GM19468 (cell line): ENCODE measurements at regions not wholly inside any gene's neighbourhood (a gene's known extent, or its start where the extent isn't known, plus 50 kb on each side); places are given as distances from the start of the nearest gene placed in this dataset.
"Not testable (repeated sequence)": the region's sequence is repeated elsewhere in the genome, so short reads cannot be mapped to it uniquely, and the experiment has no call there.

Source experiments
- ATAC-seq: cut with Tn5 transposase; IDR thresholded peaks from one replicate; pipeline ENCODE4 v1.9.1; 2021; ENCODE audit warnings: mild to moderate bottlenecking, moderate library complexity, moderate number of reproducible peaks; ENCODE audit not compliant: unreplicated experiment; ENCODE audit errors: extremely low read depth

DNA sequence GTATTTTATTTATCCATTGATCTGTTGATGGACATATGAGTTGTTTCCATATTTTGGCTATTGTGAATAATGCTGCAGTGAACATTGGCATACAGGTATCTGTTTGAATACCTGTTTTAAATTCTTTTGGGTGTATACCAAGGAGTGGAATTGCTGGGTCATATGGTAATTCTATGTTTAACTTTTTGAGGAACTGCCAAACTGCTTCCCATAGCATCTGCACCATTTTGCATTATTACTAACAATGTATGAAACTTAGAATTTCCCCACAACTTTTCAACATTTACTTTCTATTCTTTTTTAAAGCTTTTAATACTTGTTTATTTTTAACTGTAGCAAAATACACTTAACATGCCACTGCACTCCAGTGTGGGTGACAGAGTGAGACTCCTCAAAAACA is 57.0 kb upstream of the MSN start:
- no peak for ATAC-seq

GRCh38 chrX:65610040-65610439 is 57.4 kb upstream of the MSN start:
- ATAC-seq, result no peak

GRCh38 chrX:65609237-65609636 is 58.2 kb upstream of the MSN start:
- no peak for ATAC-seq

DNA sequence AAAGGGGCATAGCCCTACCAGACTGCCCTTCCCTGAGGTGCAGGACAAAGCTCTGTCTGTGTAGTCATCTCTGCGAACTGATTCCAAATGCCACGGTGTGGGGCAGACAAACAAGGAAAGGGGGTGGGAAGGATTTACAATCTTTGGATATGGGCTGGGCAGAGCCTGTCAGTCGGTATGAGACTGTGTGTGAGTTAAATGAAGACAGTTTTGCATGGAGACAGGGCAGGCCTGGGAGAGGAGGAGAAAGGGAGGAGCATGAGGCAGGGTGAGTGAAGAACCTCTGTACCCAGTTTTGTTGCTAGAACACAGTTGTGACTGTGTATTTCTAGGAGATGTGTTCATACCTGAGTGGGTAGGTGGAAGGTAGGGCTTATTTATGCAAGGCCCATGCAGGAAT is 59.4 kb upstream of the MSN start:
- no peak for ATAC-seq

DNA sequence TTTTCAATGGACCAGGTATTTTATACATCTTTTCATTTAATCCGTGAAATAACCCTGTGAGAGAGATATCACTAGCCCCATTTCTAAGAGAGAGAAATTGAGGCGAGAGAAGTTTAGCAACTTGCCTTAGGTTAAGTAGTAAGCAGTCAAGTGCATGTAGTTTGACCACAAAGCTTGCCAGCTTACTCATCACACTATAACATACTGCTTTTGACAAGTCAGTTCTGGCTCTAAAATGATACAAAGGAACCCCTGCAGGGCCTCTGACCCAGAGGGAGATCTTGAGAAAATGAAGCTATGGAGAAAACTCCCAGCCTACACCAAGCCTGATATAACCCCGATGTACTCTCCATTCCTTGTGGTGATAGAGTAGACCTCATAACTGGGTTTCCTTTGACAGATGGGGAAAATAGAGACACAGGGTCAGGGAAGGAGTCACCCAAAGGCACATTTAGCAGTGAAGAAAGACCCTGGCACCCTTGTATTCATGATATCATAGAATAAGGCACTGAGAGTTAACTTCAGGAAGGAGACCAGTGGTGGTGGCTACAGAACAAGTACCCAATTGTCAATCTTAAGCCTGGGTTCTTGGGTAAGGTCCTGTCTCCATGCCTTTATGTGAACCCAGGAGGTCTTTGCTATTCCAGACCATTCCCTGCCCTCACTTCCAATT is 60.2 kb upstream of the MSN start:
- ATAC-seq, result no peak

- ATAC-seq, result no peak
Measured at GRCh38 chrX:65602221-65602560, 65.3 kb upstream of the MSN start.

DNA sequence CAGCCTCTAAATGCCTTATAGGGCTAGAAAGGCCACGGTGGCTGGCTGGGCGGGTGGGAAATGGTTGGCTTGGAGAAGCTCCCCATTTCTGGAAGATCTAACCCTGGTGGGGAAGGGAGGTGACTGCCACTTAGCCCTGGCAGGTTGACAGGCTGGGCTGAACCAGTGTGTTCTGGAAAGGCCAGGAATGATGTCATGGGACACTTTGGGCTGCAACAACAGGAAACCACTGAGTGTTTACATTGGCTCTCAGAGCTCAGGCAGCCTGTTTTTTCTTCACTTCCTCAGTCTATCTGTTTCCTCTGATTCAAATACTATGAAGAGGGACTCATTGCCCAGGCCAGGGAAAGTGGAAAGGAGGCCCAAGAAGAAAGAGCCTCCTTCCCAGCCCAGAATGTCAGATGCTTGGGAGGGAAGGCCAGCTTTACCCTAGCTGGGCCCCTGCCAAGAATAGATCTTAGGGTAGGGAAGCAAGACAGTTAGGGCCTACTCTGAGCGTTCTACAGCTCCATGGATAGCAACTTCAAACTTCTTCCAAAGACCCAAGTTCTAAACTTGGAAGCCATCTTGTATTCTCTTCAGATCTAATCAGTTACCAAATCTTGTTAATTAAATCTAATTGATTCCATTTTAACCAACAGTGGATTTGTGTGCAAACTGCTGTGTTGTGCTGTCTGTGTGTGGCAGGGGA is 65.8 kb upstream of the MSN start:
- no peak for ATAC-seq

GRCh38 chrX:65601126-65601525 is 66.3 kb upstream of the MSN start:
- ATAC-seq, result no peak

GRCh38 chrX:65600106-65600505 is 65.5 kb upstream of the LAS1L start:
- no peak for ATAC-seq

DNA sequence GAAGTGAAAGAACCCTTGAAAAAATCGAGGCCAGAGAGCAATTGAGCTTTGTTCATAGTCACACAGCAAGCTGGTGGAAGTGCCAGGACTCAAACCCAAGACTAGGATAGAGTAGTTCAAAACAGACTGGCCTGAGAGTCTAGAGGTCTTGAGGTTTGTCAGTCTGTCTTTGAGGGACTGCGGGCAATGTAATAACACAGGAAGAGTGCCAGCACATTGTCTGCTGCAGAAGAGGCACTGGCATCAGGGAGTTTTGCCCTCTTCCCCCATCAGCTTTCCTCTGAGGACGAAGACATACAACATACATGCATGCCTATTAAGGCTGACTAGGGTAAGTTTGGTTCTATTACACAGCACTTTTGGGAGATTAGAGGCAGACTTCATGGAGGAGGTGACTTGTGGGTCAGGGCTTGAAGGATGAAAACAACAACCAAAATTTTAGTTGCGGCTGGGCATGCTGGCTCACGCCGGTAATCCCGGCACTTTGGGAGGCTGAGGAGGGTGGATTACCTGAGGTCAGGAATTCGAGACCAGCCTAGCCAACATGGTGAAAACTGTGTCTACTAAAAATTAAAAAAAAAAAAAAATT is 64.1 kb upstream of the LAS1L start:
- ATAC-seq, result no peak

DNA sequence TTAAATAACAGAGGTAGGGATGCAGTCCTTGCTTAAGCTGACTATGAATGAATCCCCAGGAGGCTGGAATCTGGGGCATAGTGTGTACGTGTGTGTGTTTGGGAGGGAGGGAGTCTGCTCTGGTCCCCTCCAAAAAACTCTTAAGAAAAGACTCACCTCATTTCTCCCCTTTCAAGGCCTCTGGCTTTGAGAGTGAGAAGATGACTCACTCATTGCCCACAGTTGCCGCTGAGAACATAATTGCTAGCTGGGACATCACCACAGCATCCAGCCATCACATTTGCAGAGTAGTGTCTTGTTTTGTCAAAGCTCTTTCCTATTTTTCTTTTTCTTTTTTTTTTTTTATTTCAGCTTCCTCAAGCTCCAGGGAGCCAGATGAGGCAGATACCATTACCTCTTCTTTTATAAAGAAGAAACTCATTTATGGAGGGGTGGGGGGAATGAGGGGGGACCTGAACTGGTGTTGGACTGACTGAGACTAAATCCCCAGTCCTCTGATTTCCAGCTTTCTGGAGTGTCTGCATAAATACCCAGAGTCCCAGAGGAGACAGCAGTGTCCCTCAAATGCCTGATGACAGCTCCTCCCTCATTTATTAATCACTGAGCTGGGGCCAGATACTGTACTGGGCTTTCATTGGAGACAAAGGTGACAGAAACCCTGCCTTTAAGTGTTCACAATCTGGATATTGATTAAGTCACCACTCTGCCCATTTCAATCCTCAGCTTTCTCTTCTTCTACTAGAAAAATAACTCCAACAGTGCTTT is 61.9 kb upstream of the LAS1L start:
- no peak for ATAC-seq

DNA sequence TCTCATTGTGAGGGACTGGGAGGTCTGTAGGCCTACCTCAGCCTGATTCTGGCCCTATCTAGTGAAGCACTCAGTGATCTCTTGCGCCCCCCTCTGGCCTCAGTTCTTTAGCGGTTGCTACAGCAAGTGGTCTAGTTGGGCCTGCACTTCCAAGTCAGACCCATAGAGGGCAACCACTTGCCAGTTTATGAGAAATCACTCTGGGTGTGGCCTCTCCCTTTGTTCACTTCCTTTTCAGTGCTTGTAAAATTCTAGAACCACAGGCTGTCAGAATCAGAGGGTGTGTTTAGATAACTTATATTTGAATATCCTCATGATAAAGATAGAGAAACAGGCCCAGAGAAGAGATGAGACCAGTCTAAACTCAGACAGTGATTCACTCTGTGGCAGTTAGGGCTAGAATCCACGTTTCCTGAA is 60.9 kb upstream of the LAS1L start:
- ATAC-seq, result peak; percentile 70

DNA sequence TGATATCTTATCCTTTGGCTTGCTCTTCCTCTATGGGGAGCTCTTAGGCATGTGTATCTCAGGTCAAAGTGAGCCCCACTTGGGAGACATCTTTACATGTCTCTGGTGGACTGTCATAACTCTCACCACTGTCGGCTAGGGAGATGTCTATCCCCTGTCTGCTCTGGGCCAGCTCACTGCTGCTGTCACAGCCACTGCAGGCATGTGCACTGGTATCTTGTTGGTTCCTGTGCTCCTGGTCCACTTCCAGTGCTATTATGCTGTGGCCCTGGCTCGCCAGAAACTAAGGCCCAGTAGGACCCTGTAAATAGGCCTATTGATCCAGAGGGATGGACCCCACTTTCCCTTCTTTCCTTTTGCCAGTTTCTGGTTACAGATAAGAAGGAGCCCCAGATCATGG is 56.6 kb upstream of the LAS1L start:
- no peak for ATAC-seq

DNA sequence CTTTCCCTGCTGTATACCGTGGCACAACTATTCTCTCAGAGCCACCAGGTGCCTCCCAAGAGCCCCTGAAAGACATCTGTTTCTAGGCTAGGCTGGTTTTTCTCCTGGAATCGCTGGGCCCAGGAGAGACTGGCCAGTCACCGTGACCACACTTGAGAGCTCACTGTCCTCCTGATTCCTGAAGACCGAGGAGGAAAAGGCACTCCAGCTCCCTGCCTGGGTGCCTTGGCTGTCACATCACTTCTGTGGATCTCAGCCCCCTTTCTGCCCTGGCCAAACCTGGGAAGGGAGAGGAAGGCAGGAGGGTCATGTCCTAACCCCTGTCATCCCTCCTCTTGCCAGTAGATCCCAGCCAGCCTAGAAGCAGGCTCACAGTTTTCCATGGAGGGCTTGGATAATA is 54.7 kb upstream of the LAS1L start:
- ATAC-seq, result no peak

GRCh38 chrX:65588795-65589194 is 54.2 kb upstream of the LAS1L start:
- no peak for ATAC-seq

- ATAC-seq, result no peak
Measured at GRCh38 chrX:65587616-65588526, 53.3 kb upstream of the LAS1L start.

- ATAC-seq, result no peak
Measured at GRCh38 chrX:65586491-65586890, 51.9 kb upstream of the LAS1L start.

- not testable (repeated sequence) for ATAC-seq
Measured at GRCh38 chrX:65585226-65585625, 50.6 kb upstream of the LAS1L start.
